22Rv1 (cell line): ENCODE measurements at regions not wholly inside any gene's neighbourhood (a gene's known extent, or its start where the extent isn't known, plus 50 kb on each side); places are given as distances from the start of the nearest gene placed in this dataset.

Experiments
- ZFX ChIP-seq: fragments of 450-650 bp; IDR thresholded peaks from 2 replicates; pipeline ENCODE4 v1.6.1; 2017; ENCODE audit warnings: antibody characterized with exemption, borderline replicate concordance
- TF ChIP-seq, protein P1 (sequence below): fragments of 450-650 bp; IDR thresholded peaks from 2 replicates; pipeline ENCODE4 v1.5.1; 2017; ENCODE audit warnings: mild to moderate bottlenecking

DNA sequence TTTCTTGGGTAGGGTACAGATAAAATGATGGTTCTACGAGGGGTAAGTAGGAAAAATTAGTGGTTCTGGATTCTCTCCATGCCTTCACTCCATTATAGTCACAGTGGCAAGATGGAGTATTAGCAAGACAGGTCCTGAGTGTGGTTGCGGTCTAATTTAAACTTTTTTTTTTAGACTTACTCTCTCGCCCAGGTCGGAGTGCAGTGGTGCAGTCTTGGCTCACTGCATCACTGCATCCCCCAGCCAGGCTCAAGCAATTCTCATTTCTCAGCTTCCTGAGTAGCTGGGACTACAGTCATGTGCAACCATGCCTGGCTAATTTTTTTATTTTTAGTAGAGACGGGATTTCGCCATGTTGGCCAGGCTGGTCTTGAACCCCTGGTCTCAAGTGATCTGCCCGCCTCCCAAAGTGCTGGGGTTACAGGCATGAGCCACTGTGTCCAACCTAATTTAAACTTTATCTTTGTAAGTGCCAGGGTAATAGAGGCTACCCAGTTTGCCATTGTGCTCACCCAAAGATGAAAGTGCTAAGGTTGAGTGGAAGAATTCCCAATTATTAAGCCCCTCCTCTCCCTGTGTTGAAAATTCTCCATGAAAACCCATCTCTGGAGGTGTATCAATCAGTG lies 135.6 kb downstream of the TM9SF2 start:
- TF ChIP-seq, protein P1, sequence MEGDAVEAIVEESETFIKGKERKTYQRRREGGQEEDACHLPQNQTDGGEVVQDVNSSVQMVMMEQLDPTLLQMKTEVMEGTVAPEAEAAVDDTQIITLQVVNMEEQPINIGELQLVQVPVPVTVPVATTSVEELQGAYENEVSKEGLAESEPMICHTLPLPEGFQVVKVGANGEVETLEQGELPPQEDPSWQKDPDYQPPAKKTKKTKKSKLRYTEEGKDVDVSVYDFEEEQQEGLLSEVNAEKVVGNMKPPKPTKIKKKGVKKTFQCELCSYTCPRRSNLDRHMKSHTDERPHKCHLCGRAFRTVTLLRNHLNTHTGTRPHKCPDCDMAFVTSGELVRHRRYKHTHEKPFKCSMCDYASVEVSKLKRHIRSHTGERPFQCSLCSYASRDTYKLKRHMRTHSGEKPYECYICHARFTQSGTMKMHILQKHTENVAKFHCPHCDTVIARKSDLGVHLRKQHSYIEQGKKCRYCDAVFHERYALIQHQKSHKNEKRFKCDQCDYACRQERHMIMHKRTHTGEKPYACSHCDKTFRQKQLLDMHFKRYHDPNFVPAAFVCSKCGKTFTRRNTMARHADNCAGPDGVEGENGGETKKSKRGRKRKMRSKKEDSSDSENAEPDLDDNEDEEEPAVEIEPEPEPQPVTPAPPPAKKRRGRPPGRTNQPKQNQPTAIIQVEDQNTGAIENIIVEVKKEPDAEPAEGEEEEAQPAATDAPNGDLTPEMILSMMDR: no peak
- no peak for TF ChIP-seq ZFX
